Neural progenitor cell (in vitro differentiated cells): ENCODE measurements at regions not wholly inside any gene's neighbourhood (a gene's known extent, or its start where the extent isn't known, plus 50 kb on each side); places are given as distances from the start of the nearest gene placed in this dataset.

Source experiments
- CTCF ChIP-seq: fragments of 200-600 bp; sonication (generic); IDR thresholded peaks from 2 replicates; pipeline ENCODE4 v1.5.1; 2017; ENCODE audit warnings: antibody characterized with exemption, mild to moderate bottlenecking
- EZH2 ChIP-seq: fragments of 200-600 bp; sonication (generic); IDR thresholded peaks from 2 replicates; pipeline ENCODE4 v1.6.1; 2017; ENCODE audit warnings: antibody characterized with exemption, mild to moderate bottlenecking, moderate library complexity

GRCh38 chr2:204250692-204251091, 294.6 kb upstream of the PARD3B start:
- TF ChIP-seq CTCF (no peak), EZH2 (no peak)
